ENCODE measurements at regions not wholly inside any gene's neighbourhood (a gene's known extent, or its start where the extent isn't known, plus 50 kb on each side); places are given as distances from the start of the nearest gene placed in this dataset.

DNA sequence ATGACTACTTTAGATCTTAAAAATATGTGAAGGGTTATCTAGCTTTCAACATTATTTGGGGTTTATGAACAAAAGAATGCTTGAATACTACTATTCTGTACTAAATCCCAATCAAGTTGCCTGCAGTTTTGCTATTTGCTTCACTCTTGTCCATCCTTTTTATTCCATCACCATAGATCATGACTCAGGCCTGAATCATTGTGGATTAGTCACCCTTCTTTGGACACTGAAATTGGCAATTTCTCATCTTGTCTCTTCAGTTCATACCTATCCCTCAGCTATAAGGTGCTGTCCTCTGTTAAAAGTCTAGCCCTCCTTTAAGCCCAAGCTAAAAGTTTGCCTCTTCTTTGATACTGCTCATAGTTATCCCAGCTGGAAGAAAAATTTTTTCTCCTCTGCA lies 199.1 kb downstream of the CENPW start:
- TF ChIP-seq CTCF (IDR thresholded peaks at IDR 0.05) (no peak), EZH2 (IDR thresholded peaks at IDR 0.05) (no peak), EZH2phosphoT487 (IDR thresholded peaks at IDR 0.05) (no peak)

Measured in neural progenitor cell (in vitro differentiated cells).